ENCODE measurements at regions not wholly inside any gene's neighbourhood (a gene's known extent, or its start where the extent isn't known, plus 50 kb on each side); places are given as distances from the start of the nearest gene placed in this dataset.

DNA sequence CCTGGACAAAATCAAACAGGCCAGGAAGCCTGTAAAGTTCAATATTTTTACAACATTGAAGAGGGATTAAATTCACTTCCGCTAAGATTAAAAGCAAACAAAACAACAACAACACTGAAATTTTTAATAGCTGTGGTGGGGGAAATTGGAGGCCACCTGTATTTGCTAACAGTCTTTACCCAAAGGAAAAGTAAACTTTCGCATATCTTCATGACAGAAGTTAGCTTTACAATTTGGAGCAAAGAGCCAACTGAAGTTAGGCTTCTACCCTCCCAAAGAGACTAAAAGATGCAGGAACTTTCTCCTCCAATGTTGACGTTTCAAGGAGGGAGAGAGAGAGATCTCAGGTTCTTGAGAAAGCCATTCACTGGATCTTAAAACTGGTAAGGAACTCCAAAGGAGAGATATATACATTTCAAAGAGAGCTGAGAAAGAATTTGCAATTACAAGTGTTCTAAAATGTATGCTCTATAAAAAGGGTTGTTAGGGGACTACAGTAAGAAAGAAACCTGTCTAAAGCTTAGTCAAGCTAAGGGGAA, 349.2 kb upstream of the CDH9 start:
- intact Hi-C loops (cut with DNase I; ENCODE audit: low total_unique reads) = no loop called here
- H3K4me3 ChIP-seq = no peak overlapping the region
- H3K36me3 ChIP-seq = no peaks in the 10 kb centered on the region
- no peaks in the 10 kb centered on the region for H3K9me3 ChIP-seq
- H3K27me3 ChIP-seq = no peaks in the 10 kb centered on the region
- no peaks in the 10 kb centered on the region for H3K4me1 ChIP-seq
- H3K27ac ChIP-seq = no peak overlapping the region
- TF ChIP-seq POLR2A (IDR thresholded peaks at IDR 0.05) (no peak), POLR2AphosphoS5 (IDR thresholded peaks at IDR 0.05) (no peak)
- TF ChIP-seq, protein P1, sequence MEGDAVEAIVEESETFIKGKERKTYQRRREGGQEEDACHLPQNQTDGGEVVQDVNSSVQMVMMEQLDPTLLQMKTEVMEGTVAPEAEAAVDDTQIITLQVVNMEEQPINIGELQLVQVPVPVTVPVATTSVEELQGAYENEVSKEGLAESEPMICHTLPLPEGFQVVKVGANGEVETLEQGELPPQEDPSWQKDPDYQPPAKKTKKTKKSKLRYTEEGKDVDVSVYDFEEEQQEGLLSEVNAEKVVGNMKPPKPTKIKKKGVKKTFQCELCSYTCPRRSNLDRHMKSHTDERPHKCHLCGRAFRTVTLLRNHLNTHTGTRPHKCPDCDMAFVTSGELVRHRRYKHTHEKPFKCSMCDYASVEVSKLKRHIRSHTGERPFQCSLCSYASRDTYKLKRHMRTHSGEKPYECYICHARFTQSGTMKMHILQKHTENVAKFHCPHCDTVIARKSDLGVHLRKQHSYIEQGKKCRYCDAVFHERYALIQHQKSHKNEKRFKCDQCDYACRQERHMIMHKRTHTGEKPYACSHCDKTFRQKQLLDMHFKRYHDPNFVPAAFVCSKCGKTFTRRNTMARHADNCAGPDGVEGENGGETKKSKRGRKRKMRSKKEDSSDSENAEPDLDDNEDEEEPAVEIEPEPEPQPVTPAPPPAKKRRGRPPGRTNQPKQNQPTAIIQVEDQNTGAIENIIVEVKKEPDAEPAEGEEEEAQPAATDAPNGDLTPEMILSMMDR (IDR thresholded peaks at IDR 0.05) = no peak
- no peak for DNase-seq (ENCODE audit: low spot score in 2 of 2)

DNA sequence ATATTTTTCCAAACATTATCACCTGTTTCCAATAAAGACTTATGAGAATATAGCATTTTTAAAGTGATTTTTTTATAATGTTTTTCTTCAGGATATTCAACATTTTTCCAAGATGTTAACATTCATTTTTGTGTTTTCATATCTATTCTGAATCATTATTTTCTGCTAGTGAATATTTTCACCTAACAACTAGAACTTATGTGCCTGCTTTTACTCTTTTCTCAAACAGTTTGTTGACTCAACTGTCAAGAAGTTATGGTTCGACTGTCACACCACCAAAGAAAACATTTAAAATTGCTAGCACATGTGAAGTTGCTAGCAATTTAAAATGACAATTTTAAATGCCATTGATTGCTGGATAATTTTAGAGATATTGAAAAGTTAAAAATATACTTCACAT, 343.3 kb upstream of the CDH9 start:
- no peak for DNase-seq (ENCODE audit: low spot score in 2 of 2)
- Histone ChIP-seq H3K27ac (no peak overlapping the region), H3K27me3 (no peaks in the 10 kb centered on the region), H3K4me3 (no peak overlapping the region), H3K36me3 (no peaks in the 10 kb centered on the region), H3K4me1 (no peaks in the 10 kb centered on the region), H3K9me3 (no peaks in the 10 kb centered on the region)
- intact Hi-C loops (cut with DNase I; ENCODE audit: low total_unique reads) = no loop called here
- no peak for TF ChIP-seq POLR2A (IDR thresholded peaks at IDR 0.05)
- no peak for TF ChIP-seq POLR2AphosphoS5 (IDR thresholded peaks at IDR 0.05)
- TF ChIP-seq, protein P1 (IDR thresholded peaks at IDR 0.05) = no peak

DNA sequence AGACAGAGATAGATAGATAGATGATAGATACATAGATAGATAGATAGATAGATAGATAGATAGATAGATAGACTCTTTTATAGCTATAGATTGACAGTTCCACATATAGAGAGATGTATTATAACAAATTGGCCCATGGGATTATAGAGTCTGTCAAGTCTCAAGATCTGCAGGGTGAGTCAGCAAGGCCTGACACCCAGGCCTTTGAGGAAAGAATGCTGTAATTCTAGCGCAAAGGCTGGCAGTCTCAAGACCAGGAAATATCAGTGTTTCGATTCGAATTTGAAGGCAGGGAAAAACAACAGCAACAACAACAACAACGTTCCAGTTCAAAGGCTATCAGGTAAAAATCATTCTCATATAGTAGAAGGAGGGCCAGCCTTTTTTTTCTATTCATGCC, 339.2 kb upstream of the CDH9 start:
- Histone ChIP-seq H3K27ac (no peak overlapping the region), H3K4me1 (no peaks in the 10 kb centered on the region), H3K9me3 (no peaks in the 10 kb centered on the region), H3K27me3 (no peaks in the 10 kb centered on the region), H3K4me3 (no peak overlapping the region), H3K36me3 (no peaks in the 10 kb centered on the region)
- no peak for TF ChIP-seq POLR2AphosphoS5 (IDR thresholded peaks at IDR 0.05)
- TF ChIP-seq POLR2A (IDR thresholded peaks at IDR 0.05) = no peak
- TF ChIP-seq, protein P1 (IDR thresholded peaks at IDR 0.05) = no peak
- intact Hi-C loops (cut with DNase I; ENCODE audit: low total_unique reads) = no loop called here
- no peak for DNase-seq (ENCODE audit: low spot score in 2 of 2)

DNA sequence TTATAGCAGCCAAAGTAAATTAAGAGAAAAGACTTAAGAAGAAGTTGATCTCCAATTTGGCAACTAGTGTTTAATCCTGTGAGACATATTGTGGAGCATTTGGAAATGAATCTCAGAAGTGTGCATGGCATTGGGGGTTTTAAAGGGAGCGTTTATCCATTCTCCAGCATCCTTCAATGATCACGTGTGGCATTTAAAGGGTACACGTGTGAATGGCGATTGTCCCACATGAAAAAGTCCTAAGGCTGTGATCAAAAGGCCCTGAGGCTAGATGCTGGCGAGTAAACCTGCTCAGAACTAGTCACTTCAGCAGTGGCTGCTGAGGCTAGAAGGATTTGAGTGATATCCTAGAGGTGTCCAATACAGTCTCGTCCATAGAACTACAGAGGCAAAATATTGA, 315.6 kb upstream of the CDH9 start:
- TF ChIP-seq POLR2A (IDR thresholded peaks at IDR 0.05) (no peak), POLR2AphosphoS5 (IDR thresholded peaks at IDR 0.05) (no peak)
- TF ChIP-seq, protein P1 (IDR thresholded peaks at IDR 0.05) = no peak
- no peak for DNase-seq (ENCODE audit: low spot score in 2 of 2)
- Histone ChIP-seq H3K4me3 (no peak overlapping the region), H3K36me3 (no peaks in the 10 kb centered on the region), H3K27ac (no peak overlapping the region), H3K27me3 (no peaks in the 10 kb centered on the region), H3K4me1 (no peaks in the 10 kb centered on the region), H3K9me3 (no peaks in the 10 kb centered on the region)
- intact Hi-C loops (cut with DNase I; ENCODE audit: low total_unique reads) = no loop called here

DNA sequence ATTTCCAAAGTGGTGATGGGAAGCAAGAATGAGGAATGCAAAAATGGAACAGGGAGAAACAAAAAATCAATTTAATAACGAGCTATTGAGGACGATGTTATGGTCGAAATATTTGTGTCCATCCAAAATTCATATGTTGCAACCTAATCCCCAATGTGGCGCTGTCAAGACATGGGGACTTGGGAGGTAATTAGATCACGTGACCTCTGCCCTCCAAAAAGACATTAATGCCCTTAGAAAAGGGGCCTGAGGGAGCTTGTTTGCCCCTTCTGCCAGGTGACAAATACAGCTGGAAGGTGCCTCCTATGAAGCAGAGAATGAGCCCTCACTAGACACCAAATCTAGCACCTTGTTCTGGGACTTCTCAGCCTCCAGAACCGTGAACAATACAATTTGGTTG, 315.2 kb upstream of the CDH9 start:
- Histone ChIP-seq H3K9me3 (no peaks in the 10 kb centered on the region), H3K27me3 (no peaks in the 10 kb centered on the region), H3K27ac (no peak overlapping the region), H3K4me3 (no peak overlapping the region), H3K4me1 (no peaks in the 10 kb centered on the region), H3K36me3 (no peaks in the 10 kb centered on the region)
- TF ChIP-seq POLR2AphosphoS5 (IDR thresholded peaks at IDR 0.05) = no peak
- TF ChIP-seq, protein P1 (IDR thresholded peaks at IDR 0.05) = no peak
- no peak for TF ChIP-seq POLR2A (IDR thresholded peaks at IDR 0.05)
- DNase-seq (ENCODE audit: low spot score in 2 of 2) = no peak
- intact Hi-C loops (cut with DNase I; ENCODE audit: low total_unique reads) = no loop called here
